Right cardiac atrium (tissue), 5 donors: ENCODE measurements at regions not wholly inside any gene's neighbourhood (a gene's known extent, or its start where the extent isn't known, plus 50 kb on each side); places are given as distances from the start of the nearest gene placed in this dataset.

ENCODE experiments used
- ATAC-seq, 2 donors: fragments of 200-7000 bp; cut with Tn5 transposase; one replicate each; pipeline versions ENCODE4 v1.8.0 to v1.9.1; 2020; ENCODE audit warnings: moderate library complexity in 2 of 2, mild to moderate bottlenecking in 1 of 2
- DNase-seq, 3 donors: peaks; one replicate each; pipeline ENCODE4 v3.0.0-alpha.2; 2020
- H3K27ac ChIP-seq: one replicate; pipeline ENCODE4 v1.5.1; 2013; ENCODE audit warnings: mild to moderate bottlenecking, low read length, control low read depth, moderate library complexity
- H3K27me3 ChIP-seq: one replicate; pipeline ENCODE4 v1.6.1; 2013; ENCODE audit not compliant: control insufficient read depth, insufficient read depth
- H3K4me1 ChIP-seq: one replicate; pipeline ENCODE4 v1.6.1; 2013; ENCODE audit warnings: low read length; ENCODE audit not compliant: control insufficient read depth, insufficient read depth
- H3K4me3 ChIP-seq: one replicate; pipeline ENCODE4 v1.5.1; 2013; ENCODE audit warnings: low read length, control low read depth
- H3K9me3 ChIP-seq: one replicate; pipeline ENCODE4 v1.6.1; 2013; ENCODE audit warnings: low read length; ENCODE audit not compliant: control insufficient read depth
- WGBS: extraction: QIAGEN DNeasy Blood & Tissue Kit; methylation state at CpG from one replicate; pipeline ENCODE4 v1.1.7; 2013; 5-methylcytosine and 5-hydroxymethylcytosine counted together
- intact Hi-C, 4 donors: fragments of 100-400 bp; cut with DNase I; formaldehyde crosslinking; loops; one replicate each; pipeline versions ENCODE4 v1.11.0 to v1.14.0; 2022 to 2023
- donor health status: healthy with polysubstance abuse.
- donor health status: DM: no; HTN: yes; CAD: no.
- donor health status: DM: no; HTN: no; CAD: no.
- donor health status: DM: no; HTN: yes; CAD: no; lungs with severe emphysema.
- donor health status: DM: yes; HTN: yes; CAD: no.

DNA sequence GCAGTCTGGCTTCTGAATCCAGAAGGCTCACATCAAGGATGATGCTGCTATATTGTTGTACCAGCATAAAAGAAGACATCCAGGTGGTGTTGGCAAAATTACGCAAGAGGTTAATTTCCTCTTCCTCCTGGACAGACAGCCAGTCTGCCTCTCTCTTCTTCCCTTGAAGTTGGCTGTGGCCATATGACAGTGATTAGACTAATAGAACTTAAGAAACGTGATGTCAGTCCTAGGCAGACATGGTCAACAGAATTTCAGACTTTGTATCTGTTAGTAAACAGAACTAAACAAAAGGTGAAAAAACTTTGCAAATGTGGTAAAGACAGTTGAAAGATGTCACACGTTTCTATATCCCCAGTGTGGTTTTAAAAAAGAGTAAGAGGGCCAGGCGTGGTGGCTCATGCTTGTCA is 465.2 kb upstream of the NR2F2 start:
- H3K9me3 ChIP-seq, result no peaks in the 10 kb centered on the region

DNA sequence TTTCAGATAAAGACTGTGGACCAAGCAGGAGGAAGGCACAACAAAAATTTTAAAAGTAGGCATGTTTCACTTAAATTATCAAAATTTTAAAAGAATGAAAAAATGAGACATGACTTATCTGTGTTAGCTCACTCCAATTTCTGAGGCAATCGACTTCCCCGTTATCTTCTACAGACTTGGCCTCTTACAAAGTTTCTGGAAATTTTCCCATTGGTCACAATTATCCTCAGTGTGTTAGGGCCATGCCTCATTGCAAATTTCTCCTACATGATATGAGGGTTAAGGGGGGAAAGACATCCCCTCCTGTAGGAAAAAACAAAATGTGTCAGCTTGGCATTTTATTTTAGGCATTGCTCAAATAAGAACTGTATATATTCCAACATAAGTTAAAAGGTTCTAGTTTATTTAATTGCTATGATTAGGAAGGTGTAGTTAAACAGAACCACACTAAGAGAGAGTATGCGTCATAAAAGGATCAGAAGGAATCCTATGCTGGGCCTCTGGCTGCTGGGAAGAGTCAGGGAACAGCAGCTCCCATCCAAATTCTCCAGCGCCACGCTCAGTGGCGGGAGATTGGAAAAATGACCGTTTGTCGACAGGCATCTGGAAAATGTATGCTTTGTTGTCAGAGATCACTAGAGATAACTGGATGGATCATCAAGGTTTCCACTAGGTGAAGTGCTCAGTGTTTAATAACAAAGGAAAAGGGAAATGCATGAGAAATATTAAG is 463.6 kb upstream of the NR2F2 start:
- intact Hi-C loops, result no loop called here
- 54% methylated on average over 8 of the region's 8 CpGs for WGBS
- Histone ChIP-seq H3K4me1 (no peaks in the 10 kb centered on the region), H3K27me3 (no peaks in the 10 kb centered on the region), H3K27ac (no peak overlapping the region), H3K9me3 (no peaks in the 10 kb centered on the region), H3K4me3 (no peak overlapping the region)
- ATAC-seq (peak; percentile 83 to 93), DNase-seq (no peak)

More for the DNA sequence above, 465.2 kb upstream of the NR2F2 start:
- no peaks in the 10 kb centered on the region for H3K27me3 ChIP-seq
- no peak for ATAC-seq
- no peak overlapping the region for H3K4me3 ChIP-seq
- H3K4me1 ChIP-seq, result no peaks in the 10 kb centered on the region
- DNase-seq, result no peak
- WGBS, result 83% methylated on average over 4 of the region's 4 CpGs
- intact Hi-C loops, result no loop called here
- H3K27ac ChIP-seq, result no peak overlapping the region

DNA sequence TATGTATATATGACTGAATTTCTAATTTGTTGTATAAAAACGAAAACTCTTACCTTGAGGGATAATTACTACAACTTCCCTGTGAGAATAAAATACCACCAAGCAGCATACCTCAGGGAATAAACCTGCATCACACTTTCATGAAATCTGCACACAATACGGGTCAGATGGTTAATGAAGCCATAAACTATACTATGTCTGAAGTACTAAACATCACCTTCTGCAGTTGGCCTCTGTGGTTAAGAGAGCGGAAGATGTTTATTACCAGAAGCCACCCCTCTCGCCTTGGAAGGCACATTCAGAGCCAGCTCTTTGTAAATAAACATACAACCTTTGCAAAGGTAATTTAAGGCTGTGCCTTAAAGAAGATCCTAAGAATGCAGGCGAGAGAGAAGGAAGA is 462.1 kb upstream of the NR2F2 start:
- Histone ChIP-seq H3K9me3 (no peaks in the 10 kb centered on the region), H3K4me3 (no peak overlapping the region), H3K4me1 (no peaks in the 10 kb centered on the region), H3K27me3 (no peaks in the 10 kb centered on the region), H3K27ac (no peak overlapping the region)
- WGBS, result 89% methylated on average over 5 of the region's 5 CpGs
- no peak for DNase-seq
- intact Hi-C loops, result no loop called here
- ATAC-seq, result no peak

DNA sequence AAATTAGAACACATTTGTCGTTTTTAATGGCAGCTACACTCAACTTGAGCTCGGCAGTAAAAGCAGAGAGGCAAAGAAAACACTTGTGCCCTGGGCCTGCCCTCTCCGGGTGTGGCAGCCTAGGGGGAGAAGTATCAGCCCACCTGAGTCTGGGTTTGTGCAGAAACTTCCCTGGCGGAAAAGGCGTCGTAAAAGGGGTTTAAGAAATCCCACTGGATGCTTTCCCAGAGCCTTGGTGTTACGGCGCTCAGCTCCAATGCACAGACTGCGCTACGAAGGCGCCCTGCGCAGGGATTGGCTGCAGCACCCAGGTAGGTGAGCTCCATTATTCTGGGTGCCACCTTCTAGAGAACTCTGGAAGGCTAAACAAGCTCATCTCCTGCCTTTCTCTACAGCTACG is 461.5 kb upstream of the NR2F2 start:
- no peak overlapping the region for H3K4me3 ChIP-seq
- no peaks in the 10 kb centered on the region for H3K27me3 ChIP-seq
- H3K9me3 ChIP-seq, result no peaks in the 10 kb centered on the region
- H3K27ac ChIP-seq, result no peak overlapping the region
- 90% methylated on average over 13 of the region's 13 CpGs for WGBS
- intact Hi-C loops, result no loop called here
- ATAC-seq (no peak), DNase-seq (no peak)
- no peaks in the 10 kb centered on the region for H3K4me1 ChIP-seq

DNA sequence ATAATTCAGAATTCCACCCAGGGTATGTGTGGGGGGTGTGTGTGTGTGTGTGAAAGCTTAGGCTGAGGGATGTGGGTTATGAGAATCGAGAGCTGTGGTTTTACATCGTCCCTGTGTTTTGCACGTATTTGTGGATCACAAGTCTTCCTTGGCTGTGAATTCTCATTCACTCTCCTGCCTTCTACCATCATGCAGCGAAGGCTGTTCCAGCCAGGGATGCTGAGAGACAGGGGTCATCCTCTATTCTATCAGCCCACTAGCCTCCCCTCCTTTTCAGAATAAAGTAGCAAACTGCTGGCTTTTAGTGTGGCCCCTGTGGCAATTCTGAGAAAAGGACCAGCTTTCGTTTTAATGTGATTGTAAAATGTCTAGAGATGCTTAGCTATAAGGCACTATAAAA is 460.6 kb upstream of the NR2F2 start:
- ATAC-seq (no peak), DNase-seq (no peak)
- no peak overlapping the region for H3K4me3 ChIP-seq
- no peak overlapping the region for H3K27ac ChIP-seq
- H3K27me3 ChIP-seq, result no peaks in the 10 kb centered on the region
- no peaks in the 10 kb centered on the region for H3K4me1 ChIP-seq
- 69% methylated on average over 5 of the region's 5 CpGs for WGBS
- H3K9me3 ChIP-seq, result no peaks in the 10 kb centered on the region
- intact Hi-C loops, result no loop called here

GRCh38 chr15:95872366-95872771 is 458.1 kb upstream of the NR2F2 start:
- 58% methylated on average over 3 of the region's 3 CpGs for WGBS

DNA sequence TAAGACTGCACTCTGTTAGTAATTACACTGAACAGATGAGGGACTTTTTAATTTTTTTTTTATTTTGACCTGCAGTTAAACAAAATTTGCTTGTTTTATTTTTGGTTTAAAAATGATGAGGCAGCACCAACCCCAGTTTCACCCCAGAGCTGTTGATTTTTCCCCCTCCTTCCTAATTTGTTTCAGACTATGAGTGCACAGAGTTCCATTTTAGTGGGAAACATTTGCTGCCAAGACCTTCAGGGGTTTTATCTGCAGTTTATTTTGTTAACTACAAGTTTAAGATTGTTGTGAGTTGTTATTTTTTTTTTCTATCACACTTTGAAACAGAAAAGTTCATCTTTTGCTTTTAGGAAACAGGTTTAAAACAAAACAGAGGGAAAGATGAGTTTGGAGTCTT is 455.9 kb upstream of the NR2F2 start:
- intact Hi-C loops, result no loop called here
- Histone ChIP-seq H3K9me3 (no peaks in the 10 kb centered on the region), H3K27me3 (no peaks in the 10 kb centered on the region), H3K27ac (no peak overlapping the region), H3K4me1 (no peaks in the 10 kb centered on the region), H3K4me3 (no peak overlapping the region)
- ATAC-seq (peak; percentile 32 to 86), DNase-seq (no peak)

More at GRCh38 chr15:95872366-95872771, 458.1 kb upstream of the NR2F2 start:
- Histone ChIP-seq H3K27ac (no peak overlapping the region), H3K4me1 (no peaks in the 10 kb centered on the region), H3K9me3 (no peaks in the 10 kb centered on the region), H3K4me3 (no peak overlapping the region), H3K27me3 (no peaks in the 10 kb centered on the region)
- ATAC-seq (no peak), DNase-seq (no peak)
- intact Hi-C loops, result no loop called here

GRCh38 chr15:95875121-95875643 is 455.3 kb upstream of the NR2F2 start:
- no peaks in the 10 kb centered on the region for H3K9me3 ChIP-seq
- WGBS, result 49% methylated on average over 7 of the region's 7 CpGs
- intact Hi-C loops, result no loop called here
- no peak overlapping the region for H3K4me3 ChIP-seq
- no peaks in the 10 kb centered on the region for H3K27me3 ChIP-seq
- ATAC-seq (peak; percentile 63 to 69), DNase-seq (no peak)
- H3K27ac ChIP-seq, result no peak overlapping the region
- no peaks in the 10 kb centered on the region for H3K4me1 ChIP-seq

GRCh38 chr15:95880031-95880570 is 450.4 kb upstream of the NR2F2 start:
- Histone ChIP-seq H3K4me3 (no peak overlapping the region), H3K4me1 (no peaks in the 10 kb centered on the region), H3K9me3 (no peaks in the 10 kb centered on the region), H3K27ac (peak overlapping the region; percentile 74), H3K27me3 (no peaks in the 10 kb centered on the region)
- no peak for DNase-seq
- intact Hi-C loops, result no loop called here
- 50% methylated on average over 6 of the region's 6 CpGs for WGBS
- ATAC-seq, result peak in 1 of 2 donors; percentile 9

DNA sequence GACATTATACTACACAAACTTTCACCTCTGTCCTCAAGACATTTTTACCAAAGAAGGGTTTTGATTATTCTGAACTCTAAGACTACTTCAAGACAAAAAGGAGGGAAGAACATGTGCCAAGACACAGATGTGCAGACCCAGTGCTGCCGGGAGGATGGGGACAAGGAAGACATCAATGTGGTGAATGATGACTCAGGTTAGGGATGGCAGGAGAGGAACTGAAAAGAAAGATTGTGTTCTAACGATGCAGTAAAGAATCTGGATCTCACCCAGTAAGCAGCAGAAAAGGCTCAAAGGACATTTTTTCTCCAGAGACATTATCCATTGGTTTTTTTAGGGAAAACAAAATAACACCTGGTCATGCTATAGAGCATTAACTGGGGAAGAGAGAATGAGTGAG is 449.9 kb upstream of the NR2F2 start:
- Histone ChIP-seq H3K9me3 (no peaks in the 10 kb centered on the region), H3K27me3 (no peaks in the 10 kb centered on the region), H3K4me1 (no peaks in the 10 kb centered on the region), H3K4me3 (no peak overlapping the region), H3K27ac (no peak overlapping the region)
- ATAC-seq (no peak), DNase-seq (no peak)
- 53% methylated on average over 2 of the region's 2 CpGs for WGBS
- intact Hi-C loops, result no loop called here

GRCh38 chr15:95883064-95883463 is 447.4 kb upstream of the NR2F2 start:
- no peaks in the 10 kb centered on the region for H3K27me3 ChIP-seq
- 92% methylated on average over 6 of the region's 6 CpGs for WGBS
- H3K27ac ChIP-seq, result no peak overlapping the region
- intact Hi-C loops, result no loop called here
- H3K4me3 ChIP-seq, result no peak overlapping the region
- H3K9me3 ChIP-seq, result no peaks in the 10 kb centered on the region
- ATAC-seq (no peak), DNase-seq (no peak)
- H3K4me1 ChIP-seq, result no peaks in the 10 kb centered on the region
